Skin epidermis (tissue), 12 donors: ENCODE measurements at regions not wholly inside any gene's neighbourhood (a gene's known extent, or its start where the extent isn't known, plus 50 kb on each side); places are given as distances from the start of the nearest gene placed in this dataset.
A peak's percentile ranks its signal among the peaks of the same experiment; 100 is the strongest.

Source experiments
- H3K27ac ChIP-seq, 21 experiments: fragments of 200-600 bp; sonication (generic) in 11 of 21; one replicate each; pipeline ENCODE4 v1.5.0; 2020; ENCODE audit warnings: mild to moderate bottlenecking in 3 of 21, inconsistent platforms in 2 of 21, moderate library complexity in 2 of 21
- H3K4me3 ChIP-seq, 7 experiments: fragments of 200-600 bp; sonication (generic) in 2 of 7; one replicate each; pipeline ENCODE4 v1.5.0; 2020; ENCODE audit warnings: inconsistent platforms in 2 of 7, mild to moderate bottlenecking in 2 of 7, moderate library complexity in 1 of 7

GRCh38 chr3:127484601-127485388, 105.7 kb downstream of the TPRA1 start:
- Histone ChIP-seq H3K27ac (no peak overlapping the region), H3K4me3 (no peak overlapping the region)

DNA sequence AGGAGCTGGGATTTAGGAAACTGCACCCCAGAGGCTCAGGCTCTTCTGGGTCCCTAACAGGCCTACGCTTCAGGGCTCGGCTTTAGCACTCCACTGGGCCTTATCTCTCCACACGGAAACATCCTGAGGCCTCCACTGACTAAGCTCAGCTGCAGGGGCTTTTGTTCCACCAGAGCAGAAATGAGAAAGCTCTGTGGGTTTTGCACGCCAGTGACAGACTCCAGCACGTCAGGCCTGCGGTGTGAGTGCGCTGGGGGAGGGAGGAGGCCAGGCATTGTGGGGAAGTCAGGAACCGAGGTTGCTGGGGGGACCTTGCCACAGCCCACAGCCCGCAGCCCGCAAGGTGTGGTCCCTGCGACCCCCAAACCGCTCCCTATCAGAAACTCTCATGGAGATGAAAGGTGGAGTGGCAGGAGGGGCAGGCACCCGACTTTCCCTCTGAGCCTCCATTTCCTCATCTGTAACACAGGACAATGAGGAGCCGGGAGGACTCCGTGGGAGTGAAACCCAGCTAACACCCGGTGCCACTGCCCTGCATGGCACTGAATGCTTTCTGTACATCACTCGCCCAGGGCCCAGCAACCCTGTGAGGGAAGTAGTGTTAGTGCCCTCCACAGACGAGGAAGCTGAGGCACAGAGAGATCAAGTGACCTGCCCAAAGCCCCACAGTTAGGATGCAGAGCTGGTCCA, 106.5 kb downstream of the TPRA1 start:
- no peak overlapping the region for H3K27ac ChIP-seq
- H3K4me3 ChIP-seq, result no peak overlapping the region

GRCh38 chr3:127483005-127483641, 107.4 kb downstream of the TPRA1 start:
- peak overlapping the region in 3 of 21 experiments; percentile 0 to 71 (median 11) for H3K27ac ChIP-seq
- H3K4me3 ChIP-seq, result no peak overlapping the region

DNA sequence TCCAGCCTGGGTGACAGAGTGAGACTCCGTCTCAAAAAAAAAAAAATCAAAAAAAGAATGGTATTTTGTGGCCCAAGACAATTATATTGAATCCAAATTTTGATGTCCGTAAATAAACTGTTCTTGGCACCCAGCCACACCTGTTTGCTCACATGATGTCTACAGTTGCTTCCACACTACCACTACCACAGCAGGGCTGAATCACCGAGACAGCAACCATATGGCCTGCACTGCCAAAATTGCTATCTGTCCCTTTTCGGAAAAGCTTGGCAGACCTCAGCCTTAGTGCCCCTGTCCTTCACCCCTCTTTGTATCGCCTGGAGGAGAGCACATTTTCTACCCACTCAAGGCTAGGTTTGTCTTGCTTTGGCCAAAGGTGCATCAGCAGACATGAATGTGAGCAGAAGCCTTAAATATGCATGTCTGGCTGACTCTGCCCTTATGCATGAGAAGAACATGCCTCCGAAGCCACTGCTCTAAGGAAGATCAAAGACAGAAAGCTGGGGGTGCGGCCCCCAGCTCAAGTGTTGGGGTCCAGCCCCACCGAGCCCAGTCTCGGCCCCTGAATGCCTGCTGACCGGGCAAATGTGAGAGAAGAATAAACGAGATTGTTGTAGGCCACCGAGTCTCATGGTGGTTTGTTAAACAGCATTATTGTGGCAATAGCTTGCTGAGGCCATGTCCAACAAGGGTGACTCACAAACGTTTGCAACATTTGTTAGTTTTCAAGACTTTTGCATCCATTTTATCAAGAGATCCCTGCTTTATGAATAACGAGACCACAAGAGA, 108.1 kb downstream of the TPRA1 start:
- peak overlapping the region in 2 of 21 experiments; percentile 16 to 71 for H3K27ac ChIP-seq

GRCh38 chr3:127480196-127480954, 110.2 kb downstream of the TPRA1 start:
- no peak overlapping the region for H3K4me3 ChIP-seq
- H3K27ac ChIP-seq, result no peak overlapping the region

More for the DNA sequence above, 108.1 kb downstream of the TPRA1 start:
- H3K4me3 ChIP-seq, result no peak overlapping the region

DNA sequence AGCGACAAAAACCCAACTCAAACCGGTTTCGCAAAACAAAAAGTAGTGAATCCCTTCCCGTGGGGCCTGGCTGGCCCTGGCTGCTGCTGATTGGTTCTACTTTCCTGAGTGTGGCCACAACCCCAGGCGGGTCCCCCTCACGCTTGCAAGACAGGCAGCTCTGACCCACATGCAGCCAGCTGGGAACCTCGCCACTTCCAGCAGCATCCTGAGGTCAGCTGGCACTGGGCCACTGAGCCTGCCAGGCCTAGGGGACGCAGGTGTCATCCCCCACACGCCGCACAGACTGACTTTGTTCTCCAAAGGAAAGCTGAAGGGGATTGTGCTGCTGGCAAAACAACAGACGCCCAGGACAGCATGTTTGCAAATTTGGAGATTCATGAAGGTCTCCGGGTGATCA, 111.1 kb downstream of the TPRA1 start:
- no peak overlapping the region for H3K27ac ChIP-seq
- no peak overlapping the region for H3K4me3 ChIP-seq

GRCh38 chr3:127478922-127479321, 111.6 kb downstream of the TPRA1 start:
- no peak overlapping the region for H3K27ac ChIP-seq
- no peak overlapping the region for H3K4me3 ChIP-seq

- H3K4me3 ChIP-seq, result no peak overlapping the region
- H3K27ac ChIP-seq, result no peak overlapping the region
Measured at GRCh38 chr3:127477396-127477795, 113.1 kb downstream of the TPRA1 start.

DNA sequence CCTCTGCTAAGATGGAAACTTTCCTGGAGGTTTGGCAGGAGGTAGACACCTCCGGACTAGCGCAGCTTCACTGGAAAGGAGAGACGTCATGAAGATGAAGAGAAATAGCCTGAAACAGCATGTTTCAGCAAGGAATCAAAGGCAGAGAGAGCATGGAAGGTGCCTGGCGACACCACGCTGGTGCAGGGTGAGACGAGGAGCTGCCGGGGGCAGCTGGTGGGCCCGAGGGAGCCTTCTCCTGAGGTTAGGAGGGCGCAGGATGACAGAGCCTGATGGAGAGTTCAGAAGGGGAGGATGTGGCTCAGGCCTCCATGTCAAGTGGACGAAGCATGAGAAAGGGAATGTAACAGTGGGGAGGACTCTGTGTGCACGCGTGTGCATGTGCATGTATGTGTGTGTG, 113.6 kb downstream of the TPRA1 start:
- Histone ChIP-seq H3K4me3 (no peak overlapping the region), H3K27ac (no peak overlapping the region)

DNA sequence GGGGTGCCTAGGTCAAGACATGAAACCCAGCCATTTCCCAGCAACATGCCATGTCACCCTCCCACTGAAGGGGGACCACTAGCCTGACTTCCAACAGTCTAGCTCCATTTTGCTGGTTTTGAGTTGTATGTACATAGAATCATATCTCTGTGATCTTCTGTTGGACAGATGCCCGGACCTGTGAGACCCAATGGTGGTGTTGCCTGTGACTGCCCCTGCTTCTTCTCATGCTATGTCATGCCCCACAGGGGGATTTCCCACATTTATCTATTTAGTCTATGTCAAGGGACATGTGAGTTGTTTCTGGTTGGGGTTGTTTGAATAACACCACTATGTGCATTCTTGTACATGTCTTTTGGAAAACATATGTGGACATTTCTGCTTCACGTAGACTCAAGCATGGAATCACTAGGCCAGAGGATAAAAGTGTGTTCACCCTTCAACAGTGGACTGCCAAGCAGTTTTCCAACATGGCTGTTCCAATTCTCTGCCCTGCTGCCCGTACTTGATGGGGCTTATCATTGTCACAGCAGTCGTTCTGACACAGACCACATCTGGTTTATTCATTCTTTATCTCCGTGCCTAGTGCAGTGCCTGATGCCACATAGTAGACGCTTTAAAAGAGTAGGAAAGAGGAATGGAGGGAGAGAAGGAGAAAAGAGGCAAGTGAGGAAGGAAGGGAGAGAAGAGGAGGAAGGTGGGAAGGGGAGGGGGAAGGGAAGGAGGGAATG, 114.4 kb downstream of the TPRA1 start:
- H3K27ac ChIP-seq, result no peak overlapping the region
- no peak overlapping the region for H3K4me3 ChIP-seq

DNA sequence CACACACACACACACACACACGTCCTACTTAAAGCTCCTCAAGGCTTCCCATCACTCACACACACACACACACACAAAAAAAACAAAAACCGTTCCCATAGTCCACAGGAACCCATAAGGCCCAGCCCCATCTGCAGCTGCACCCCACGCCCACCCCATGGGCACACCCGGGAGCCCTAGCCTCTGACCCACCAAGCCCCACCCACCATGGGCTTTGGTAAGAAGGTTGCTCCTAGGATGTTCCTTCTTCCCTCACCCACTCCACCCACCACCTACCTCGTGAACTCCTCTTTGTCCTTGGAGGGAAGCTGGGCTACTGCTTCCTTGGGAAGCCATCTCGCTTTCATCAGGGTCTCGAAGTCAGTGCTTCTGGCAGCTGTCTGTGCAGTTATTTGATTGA, 115.1 kb downstream of the TPRA1 start:
- no peak overlapping the region for H3K27ac ChIP-seq
- H3K4me3 ChIP-seq, result no peak overlapping the region

- H3K4me3 ChIP-seq, result no peak overlapping the region
- H3K27ac ChIP-seq, result no peak overlapping the region
Measured at GRCh38 chr3:127473244-127474024, 117.1 kb downstream of the TPRA1 start.

GRCh38 chr3:127472506-127472905, 118.0 kb downstream of the TPRA1 start:
- Histone ChIP-seq H3K27ac (no peak overlapping the region), H3K4me3 (no peak overlapping the region)

GRCh38 chr3:127471142-127471541, 119.4 kb downstream of the TPRA1 start:
- no peak overlapping the region for H3K4me3 ChIP-seq
- H3K27ac ChIP-seq, result no peak overlapping the region

DNA sequence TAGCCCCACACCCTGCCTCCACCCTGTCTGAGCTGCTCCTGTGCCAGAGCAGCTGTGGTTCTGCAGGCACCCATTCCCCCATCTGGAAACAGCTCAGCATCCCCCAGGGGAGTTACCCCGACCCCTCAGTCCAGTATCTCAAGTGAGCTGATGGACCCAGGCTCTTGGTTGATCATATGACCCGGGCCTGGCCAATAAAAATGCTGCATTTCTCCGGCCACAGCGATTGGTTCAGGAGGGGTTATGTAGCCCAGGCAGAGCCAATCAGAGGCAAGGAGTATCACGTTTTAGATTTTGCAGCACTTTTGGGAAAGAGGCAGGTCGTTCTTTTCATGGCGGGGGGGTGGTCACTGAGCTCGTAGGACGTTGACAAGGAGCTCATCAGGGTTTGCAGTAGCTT, 120.8 kb downstream of the TPRA1 start:
- Histone ChIP-seq H3K4me3 (no peak overlapping the region), H3K27ac (no peak overlapping the region)

GRCh38 chr3:127467391-127467790, 123.1 kb downstream of the TPRA1 start:
- no peak overlapping the region for H3K27ac ChIP-seq
- no peak overlapping the region for H3K4me3 ChIP-seq

DNA sequence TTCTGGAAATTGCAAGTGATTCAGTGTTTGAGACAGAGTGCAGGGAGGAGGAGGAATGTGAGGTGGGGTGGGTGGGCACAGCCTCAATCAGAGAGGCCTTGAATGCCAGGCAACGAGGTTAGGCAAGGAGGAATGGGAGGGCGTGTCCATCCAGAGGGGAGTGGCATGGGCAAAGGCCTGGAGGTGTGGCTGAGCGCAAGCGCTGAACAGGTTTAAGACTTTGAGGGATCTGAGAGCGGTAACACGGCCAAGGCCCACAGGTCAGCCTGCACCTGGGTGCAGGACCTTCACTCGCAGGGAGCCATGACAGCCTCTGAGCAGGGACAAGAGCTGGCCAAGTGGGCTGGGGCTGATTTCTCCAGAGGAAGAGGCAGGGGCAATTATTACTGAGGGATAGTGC, 125.9 kb downstream of the TPRA1 start:
- H3K4me3 ChIP-seq, result no peak overlapping the region
- H3K27ac ChIP-seq, result no peak overlapping the region

GRCh38 chr3:127462111-127462655, 128.3 kb downstream of the TPRA1 start:
- no peak overlapping the region for H3K27ac ChIP-seq
- H3K4me3 ChIP-seq, result no peak overlapping the region
